NCI-H2107 treated with DMSO at 0.1 percent for 48 hours (cell line): ENCODE measurements at regions not wholly inside any gene's neighbourhood (a gene's known extent, or its start where the extent isn't known, plus 50 kb on each side); places are given as distances from the start of the nearest gene placed in this dataset.
"Not testable (repeated sequence)": the region's sequence is repeated elsewhere in the genome, so short reads cannot be mapped to it uniquely, and the experiment has no call there.

ENCODE experiments used
- DNase-seq: peaks from one replicate; lab custom pipeline; 2025; ENCODE audit not compliant: unreplicated experiment; lab: John Stamatoyannopoulos, UW

DNA sequence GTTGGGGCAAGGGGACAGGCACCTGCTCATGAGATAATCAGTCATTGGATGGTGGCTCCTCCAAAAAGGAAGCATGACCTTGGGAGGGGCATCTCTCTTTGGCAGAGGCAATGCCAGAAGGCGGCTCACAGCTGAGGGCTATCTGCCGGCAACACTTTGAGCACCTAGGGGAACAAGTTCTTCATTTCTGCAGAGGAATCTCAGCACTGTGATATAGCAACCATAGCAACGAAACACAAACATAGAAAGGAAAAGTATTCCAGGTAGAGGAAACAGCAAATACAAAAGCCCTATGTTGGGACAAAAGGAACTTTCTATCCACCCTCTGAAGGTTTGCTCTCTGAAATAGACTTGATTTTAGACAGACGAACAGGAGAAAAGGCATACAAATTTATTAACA lies 89.1 kb upstream of the NEDD4L start:
- no peak for DNase-seq

DNA sequence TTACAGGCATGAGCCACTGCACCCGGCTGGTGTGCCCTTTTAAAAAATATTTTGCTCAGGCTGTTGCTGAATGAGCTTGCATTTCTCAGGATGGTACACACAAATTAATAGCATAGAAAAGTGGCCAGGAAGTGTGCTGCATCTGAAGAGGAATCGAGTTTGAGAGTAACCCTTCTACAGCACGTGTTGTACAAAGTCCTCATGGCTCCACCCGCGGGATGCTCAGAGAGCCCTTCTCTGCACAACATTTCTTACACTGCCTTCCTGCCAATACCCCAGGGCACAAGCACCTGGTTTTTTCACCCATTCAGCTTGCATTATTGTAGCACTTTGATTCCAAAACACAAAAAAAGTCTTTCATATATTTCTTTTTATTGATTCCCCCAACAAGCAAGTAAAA lies 90.1 kb upstream of the NEDD4L start:
- no peak for DNase-seq

GRCh38 chr18:57951999-57952774 lies 91.8 kb upstream of the NEDD4L start:
- no peak for DNase-seq

DNA sequence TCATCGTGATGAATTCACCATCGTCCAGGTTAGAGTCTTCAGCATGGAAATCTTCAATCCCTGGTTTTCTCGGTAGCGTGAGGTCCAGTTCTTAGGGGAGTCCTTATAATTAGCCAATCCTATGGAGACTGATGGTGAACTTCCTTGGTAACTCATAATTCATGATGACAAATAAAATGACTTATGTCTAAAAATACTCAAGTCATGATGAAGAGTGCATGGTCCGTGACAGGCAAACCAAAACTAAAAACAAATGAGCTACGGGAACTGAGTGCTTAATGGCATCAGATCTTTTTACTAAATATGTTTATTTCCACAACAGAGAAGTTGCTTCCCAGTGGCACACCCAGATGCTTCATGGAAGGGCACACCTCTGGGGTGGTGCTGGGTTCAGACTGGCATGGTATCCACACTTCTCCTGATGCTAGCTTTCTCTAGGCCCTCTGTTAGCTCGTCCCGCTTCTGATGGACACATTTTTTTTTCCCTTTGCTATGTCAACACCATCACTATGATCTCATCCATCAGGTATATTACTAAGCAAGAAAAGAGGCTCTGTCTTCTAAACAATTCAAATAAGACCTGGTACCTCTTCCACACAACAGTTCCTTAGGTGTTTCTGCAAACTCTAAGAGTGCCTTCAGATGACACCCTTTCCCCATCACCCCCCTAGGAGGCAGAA lies 92.8 kb upstream of the NEDD4L start:
- DNase-seq = no peak

GRCh38 chr18:57950542-57950941 lies 93.5 kb upstream of the NEDD4L start:
- DNase-seq = no peak

DNA sequence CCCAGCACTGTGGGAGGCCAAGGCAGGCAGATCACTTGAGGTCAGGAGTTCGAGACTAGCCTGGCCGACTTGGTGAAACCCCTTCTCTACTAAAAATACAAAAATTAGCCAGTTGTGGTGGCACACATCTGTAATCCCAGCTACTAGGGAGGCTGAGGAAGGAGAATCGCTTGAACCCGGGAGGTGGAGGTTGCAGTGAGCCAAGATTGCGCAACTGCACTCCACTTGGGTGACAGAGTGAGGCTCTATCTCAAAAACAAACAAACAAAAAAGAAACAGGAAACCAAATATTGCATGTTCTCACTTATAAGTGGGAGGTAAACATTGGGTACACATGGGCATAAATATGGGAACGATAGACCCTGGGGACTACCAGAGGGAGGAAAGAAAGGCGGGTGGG lies 94.7 kb upstream of the NEDD4L start:
- DNase-seq = not testable (repeated sequence)

DNA sequence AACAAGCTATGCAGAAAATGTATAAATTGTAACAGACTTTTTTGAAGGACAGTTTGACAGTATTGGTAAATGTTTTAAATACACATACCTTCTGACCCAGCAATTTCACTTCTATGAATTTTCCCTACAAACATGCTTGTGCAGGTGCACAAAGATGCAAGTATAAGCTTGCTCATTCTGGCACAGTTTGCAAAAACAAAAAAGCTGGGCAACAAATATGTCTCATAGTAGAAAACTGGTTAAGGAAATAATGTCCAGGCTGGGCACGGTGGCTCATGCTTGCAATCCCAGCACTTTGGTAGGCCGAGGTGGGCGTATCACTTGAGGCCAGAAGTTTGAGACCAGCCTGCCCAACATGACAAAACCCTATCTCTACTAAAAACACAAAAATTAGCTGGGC lies 96.9 kb upstream of the NEDD4L start:
- no peak for DNase-seq

- no peak for DNase-seq
Measured at GRCh38 chr18:57943723-57944122, 100.3 kb upstream of the NEDD4L start.

DNA sequence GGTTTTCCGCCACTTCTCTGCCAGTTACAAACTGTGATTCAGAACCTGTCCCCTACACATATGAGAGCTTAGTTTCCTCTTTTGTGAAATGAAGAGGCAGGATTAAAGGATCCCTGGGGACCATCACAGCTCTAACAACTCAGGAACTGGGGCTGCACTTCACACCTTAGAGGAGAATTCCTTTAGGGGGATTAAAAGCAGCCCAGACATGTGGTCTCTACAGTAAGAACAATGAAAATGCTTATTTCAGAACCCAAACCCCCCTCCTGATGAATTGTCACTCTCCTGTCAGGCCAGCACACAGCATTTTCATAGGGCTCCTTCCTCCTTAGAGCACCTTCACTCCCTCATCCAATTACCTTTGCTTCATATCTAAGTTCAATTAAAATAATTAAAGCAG lies 101.5 kb upstream of the NEDD4L start:
- peak; percentile 24 for DNase-seq

- no peak for DNase-seq
Measured at GRCh38 chr18:57941841-57942489, 102.1 kb upstream of the NEDD4L start.

- DNase-seq = no peak
Measured at GRCh38 chr18:57940166-57940660, 103.8 kb upstream of the NEDD4L start.

DNA sequence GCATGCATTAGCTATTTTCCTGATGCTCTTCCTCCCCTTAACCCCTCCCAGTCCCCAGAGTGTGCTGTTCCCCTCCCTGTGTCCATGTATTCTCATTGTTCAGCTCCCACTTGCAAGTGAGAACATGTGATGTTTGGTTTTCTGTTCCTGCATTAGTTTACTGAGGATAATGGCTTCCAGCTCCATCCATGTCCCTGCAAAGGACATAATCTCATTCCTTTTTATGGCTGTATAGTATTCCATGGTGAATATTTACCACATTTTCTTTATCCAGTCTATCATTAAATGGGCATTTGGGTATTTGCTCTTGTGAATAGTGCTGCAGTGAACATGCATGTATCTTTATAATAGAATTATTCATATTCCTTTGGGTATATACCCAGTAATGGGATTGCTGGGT lies 109.7 kb upstream of the NEDD4L start:
- not testable (repeated sequence) for DNase-seq

- DNase-seq = peak; percentile 70
Measured at GRCh38 chr18:57931038-57931437, 113.0 kb upstream of the NEDD4L start.

- DNase-seq = peak; percentile 47
Measured at GRCh38 chr18:57930476-57930875, 113.5 kb upstream of the NEDD4L start.

- no peak for DNase-seq
Measured at GRCh38 chr18:57929922-57930321, 114.1 kb upstream of the NEDD4L start.

DNA sequence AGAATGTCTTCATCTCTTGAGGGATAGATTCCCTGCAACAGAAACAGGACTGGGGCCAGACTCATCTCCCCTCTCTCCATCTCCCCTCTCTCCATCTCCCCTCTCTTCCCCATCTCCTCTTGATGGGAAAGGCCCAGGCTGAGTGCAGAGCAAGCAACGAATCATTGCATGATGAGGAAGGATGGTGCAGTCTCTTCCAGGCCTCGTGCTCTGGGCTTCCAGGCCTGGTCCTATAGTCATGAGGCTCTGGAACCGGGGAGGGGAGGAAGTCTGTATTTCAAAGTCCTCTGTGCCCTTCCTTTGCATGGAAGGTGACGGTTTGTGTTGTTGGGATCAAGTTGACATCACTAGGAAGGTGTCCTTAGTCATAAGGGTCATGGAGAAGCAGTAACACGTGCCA lies 115.6 kb upstream of the NEDD4L start:
- no peak for DNase-seq

DNA sequence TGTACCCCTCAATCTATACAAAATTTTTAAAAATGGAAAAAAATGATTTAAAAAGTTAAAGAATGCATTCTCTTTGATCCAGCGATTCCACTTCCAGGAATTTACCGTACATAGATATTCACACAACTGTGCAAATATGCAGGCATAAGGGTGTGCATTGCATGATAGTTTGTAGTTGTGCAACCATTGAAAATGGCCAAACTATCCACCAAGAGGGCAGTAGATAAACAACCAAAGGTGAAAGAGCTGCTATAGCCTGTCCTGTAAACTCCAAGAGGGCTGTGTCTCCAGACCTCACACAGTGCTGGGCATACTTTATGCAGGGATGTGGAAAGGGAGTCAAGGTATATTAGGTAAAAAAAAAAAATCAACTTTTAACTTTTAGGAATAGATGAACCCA lies 116.5 kb upstream of the NEDD4L start:
- no peak for DNase-seq

DNA sequence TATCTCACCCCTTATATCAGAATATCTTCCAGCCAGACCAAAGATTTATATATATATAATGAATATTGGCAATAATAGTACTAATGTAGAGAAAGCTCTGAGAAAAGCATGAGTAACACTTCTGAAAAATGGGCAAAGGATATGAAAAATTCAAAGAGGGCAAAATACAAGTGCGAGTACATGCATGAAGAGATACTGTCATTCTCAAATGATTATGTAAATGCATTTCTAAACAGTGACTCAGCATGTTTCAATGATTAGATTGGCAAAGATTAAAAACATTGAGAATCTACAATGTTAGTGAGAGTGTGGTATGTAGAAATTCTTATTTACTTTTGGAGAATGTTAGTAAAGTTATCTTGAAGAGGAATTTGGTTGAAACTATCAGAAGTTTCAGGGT lies 118.3 kb upstream of the NEDD4L start:
- no peak for DNase-seq

- DNase-seq = no peak
Measured at GRCh38 chr18:57923611-57924010, 120.4 kb upstream of the NEDD4L start.

- DNase-seq = no peak
Measured at GRCh38 chr18:57922885-57923284, 119.8 kb upstream of the ATP8B1 start.

DNA sequence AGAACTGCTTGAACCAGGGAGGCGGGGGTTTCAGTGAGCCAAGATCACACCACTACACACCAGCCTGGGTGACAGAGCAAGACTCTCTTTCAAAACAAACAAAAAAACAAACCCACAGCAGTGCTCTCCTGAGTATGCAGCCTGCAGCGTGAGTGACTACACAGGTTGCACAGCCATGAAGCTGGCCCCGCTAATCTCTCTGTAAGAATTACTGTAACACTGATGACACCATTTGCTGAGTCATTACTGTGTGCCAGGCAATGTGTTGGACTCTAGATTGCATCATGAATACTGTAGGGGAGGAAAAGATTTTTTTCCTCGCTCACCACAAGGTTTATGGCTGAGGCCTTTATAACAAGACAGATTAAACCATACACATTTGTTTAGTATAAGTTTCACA lies 118.6 kb upstream of the ATP8B1 start:
- DNase-seq = no peak

DNA sequence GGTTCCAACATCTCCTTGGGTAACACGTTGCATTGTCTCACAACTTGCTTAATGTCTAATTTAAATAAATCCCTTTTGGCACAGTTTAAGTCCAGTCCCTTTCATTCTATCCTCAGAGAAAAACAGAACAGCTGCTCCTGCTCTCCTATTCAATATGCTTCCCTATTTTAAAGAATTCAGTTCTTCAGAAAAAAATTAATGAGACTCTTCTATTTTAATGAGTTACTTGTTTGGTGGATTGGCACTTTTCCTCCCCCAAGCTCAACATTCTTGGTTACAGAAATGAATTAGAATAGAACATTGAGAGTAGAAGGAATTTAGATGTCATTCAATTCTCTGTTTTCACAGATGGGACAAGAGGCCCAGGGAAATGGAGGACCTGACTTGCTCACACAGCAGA lies 116.9 kb upstream of the ATP8B1 start:
- DNase-seq = no peak
